HepG2 (cell line): ENCODE measurements at regions not wholly inside any gene's neighbourhood (a gene's known extent, or its start where the extent isn't known, plus 50 kb on each side); places are given as distances from the start of the nearest gene placed in this dataset.

Experiments used
- CHCHD3 ChIP-seq: sonication (generic); formaldehyde crosslinking; IDR thresholded peaks from 2 replicates; pipeline ENCODE4 v1.8.0; 2022; ENCODE audit warnings: mild to moderate bottlenecking, missing genetic modification reagents, moderate library complexity
- EHMT2 ChIP-seq: fragments of 200-600 bp; sonication (generic); IDR thresholded peaks from 2 replicates; pipeline ENCODE4 v1.7.0; 2017; ENCODE audit warnings: antibody characterized with exemption, low read depth, low read length, borderline replicate concordance
- JUND ChIP-seq: sonication (generic); formaldehyde crosslinking; IDR thresholded peaks from 2 replicates; pipeline ENCODE4 v1.8.0; 2022; ENCODE audit warnings: mild to moderate bottlenecking, missing genetic modification reagents
- MYC ChIP-seq: sonication (generic); formaldehyde crosslinking; IDR thresholded peaks from 2 replicates; pipeline ENCODE4 v1.9.0; 2021; ENCODE audit warnings: missing genetic modification reagents, borderline replicate concordance
- NR2F1 ChIP-seq, 2 experiments: fragments of 450-650 bp in 1 of 2; formaldehyde crosslinking in 1 of 2; IDR thresholded peaks; 2 replicates each; pipeline versions ENCODE4 v1.5.0 to v1.6.1; 2016 to 2020; ENCODE audit warnings: mild to moderate bottlenecking in 1 of 2, missing compliant biosample characterization in 1 of 2, missing genetic modification reagents in 1 of 2, moderate library complexity in 1 of 2
- NR3C1 ChIP-seq: sonication (generic); formaldehyde crosslinking; IDR thresholded peaks from 2 replicates; pipeline ENCODE4 v1.4.0; 2020; ENCODE audit warnings: missing genetic modification reagents
- SP4 ChIP-seq: sonication (generic); formaldehyde crosslinking; IDR thresholded peaks from 2 replicates; pipeline ENCODE4 v1.8.1; 2023; ENCODE audit warnings: mild to moderate bottlenecking, missing genetic modification reagents
- TAF15 ChIP-seq: fragments of 200-400 bp; formaldehyde crosslinking; IDR thresholded peaks from one replicate; pipeline ENCODE4 v1.6.1; 2018; ENCODE audit warnings: mild to moderate bottlenecking, low read depth, low read length; ENCODE audit not compliant: poor library complexity, severe bottlenecking
- TGIF2 ChIP-seq: IDR thresholded peaks from 2 replicates; pipeline ENCODE4 v1.6.1; 2016; ENCODE audit warnings: control low read depth, missing compliant biosample characterization
- ZFP1 ChIP-seq: IDR thresholded peaks from 2 replicates; pipeline ENCODE4 v1.6.1; 2016
- TF ChIP-seq, protein P1 (sequence below): sonication (generic); formaldehyde crosslinking; IDR thresholded peaks from 2 replicates; pipeline ENCODE4 v1.5.0; 2020; ENCODE audit warnings: mild to moderate bottlenecking, missing genetic modification reagents, moderate library complexity
- TF ChIP-seq, protein P2 (sequence below): sonication (generic); formaldehyde crosslinking; IDR thresholded peaks from 2 replicates; pipeline ENCODE4 v1.8.1; 2023; ENCODE audit warnings: mild to moderate bottlenecking, missing genetic modification reagents
- TF ChIP-seq, protein P3 (sequence below): IDR thresholded peaks from 2 replicates; pipeline ENCODE4 v1.6.1; 2012; ENCODE audit warnings: low read depth, low read length, improper control_type of control experiment

DNA sequence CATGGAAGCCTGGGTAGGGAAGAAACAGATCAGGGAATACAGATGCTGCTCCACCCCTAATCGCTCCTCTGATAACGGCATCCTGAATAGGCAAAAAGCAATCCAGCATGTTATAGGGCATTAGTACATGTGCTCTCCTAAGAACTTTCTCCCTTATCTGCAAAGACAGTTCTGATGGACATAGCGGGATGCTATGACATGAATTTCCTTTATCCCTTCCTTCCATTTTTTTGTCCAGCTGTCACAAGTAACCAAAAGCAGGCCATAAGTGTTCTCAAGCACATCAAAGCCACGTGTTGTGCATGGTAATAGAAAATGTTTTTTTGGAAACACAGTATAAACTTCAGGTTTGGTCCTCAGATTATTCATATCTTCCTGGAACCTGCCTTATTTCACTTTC, 141.4 kb upstream of the MON1B start:
- TF ChIP-seq, protein P1, sequence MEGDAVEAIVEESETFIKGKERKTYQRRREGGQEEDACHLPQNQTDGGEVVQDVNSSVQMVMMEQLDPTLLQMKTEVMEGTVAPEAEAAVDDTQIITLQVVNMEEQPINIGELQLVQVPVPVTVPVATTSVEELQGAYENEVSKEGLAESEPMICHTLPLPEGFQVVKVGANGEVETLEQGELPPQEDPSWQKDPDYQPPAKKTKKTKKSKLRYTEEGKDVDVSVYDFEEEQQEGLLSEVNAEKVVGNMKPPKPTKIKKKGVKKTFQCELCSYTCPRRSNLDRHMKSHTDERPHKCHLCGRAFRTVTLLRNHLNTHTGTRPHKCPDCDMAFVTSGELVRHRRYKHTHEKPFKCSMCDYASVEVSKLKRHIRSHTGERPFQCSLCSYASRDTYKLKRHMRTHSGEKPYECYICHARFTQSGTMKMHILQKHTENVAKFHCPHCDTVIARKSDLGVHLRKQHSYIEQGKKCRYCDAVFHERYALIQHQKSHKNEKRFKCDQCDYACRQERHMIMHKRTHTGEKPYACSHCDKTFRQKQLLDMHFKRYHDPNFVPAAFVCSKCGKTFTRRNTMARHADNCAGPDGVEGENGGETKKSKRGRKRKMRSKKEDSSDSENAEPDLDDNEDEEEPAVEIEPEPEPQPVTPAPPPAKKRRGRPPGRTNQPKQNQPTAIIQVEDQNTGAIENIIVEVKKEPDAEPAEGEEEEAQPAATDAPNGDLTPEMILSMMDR (CRISPR knock-in tag), result no peak
- TF ChIP-seq NR2F1 (CRISPR knock-in tag; IDR thresholded peaks at IDR 0.05) (no peak), TAF15 (no peak), JUND (no peak), CHCHD3 (CRISPR knock-in tag) (no peak), ZFP1 (CRISPR knock-in tag) (no peak), SP4 (CRISPR knock-in tag) (no peak), NR3C1 (no peak), TGIF2 (CRISPR knock-in tag) (no peak), EHMT2 (no peak), MYC (CRISPR knock-in tag) (no peak)
- TF ChIP-seq, protein P2, sequence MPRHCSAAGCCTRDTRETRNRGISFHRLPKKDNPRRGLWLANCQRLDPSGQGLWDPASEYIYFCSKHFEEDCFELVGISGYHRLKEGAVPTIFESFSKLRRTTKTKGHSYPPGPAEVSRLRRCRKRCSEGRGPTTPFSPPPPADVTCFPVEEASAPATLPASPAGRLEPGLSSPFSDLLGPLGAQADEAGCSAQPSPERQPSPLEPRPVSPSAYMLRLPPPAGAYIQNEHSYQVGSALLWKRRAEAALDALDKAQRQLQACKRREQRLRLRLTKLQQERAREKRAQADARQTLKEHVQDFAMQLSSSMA, result no peak
- TF ChIP-seq, protein P3, sequence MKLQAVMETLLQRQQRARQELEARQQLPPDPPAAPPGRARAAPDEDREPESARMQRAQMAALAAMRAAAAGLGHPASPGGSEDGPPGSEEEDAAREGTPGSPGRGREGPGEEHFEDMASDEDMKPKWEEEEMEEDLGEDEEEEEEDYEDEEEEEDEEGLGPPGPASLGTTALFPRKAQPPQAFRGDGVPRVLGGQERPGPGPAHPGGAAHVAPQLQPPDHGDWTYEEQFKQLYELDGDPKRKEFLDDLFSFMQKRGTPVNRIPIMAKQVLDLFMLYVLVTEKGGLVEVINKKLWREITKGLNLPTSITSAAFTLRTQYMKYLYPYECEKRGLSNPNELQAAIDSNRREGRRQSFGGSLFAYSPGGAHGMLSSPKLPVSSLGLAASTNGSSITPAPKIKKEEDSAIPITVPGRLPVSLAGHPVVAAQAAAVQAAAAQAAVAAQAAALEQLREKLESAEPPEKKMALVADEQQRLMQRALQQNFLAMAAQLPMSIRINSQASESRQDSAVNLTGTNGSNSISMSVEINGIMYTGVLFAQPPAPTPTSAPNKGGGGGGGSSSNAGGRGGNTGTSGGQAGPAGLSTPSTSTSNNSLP, result no peak
